GM12878 (cell line): ENCODE measurements at regions not wholly inside any gene's neighbourhood (a gene's known extent, or its start where the extent isn't known, plus 50 kb on each side); places are given as distances from the start of the nearest gene placed in this dataset.

Experiments used
- CHD4 ChIP-seq: fragments of 200-600 bp; sonication (generic); IDR thresholded peaks from 2 replicates; pipeline ENCODE4 v1.6.1; 2016; ENCODE audit warnings: mild to moderate bottlenecking
- HDAC2 ChIP-seq: fragments of 200-600 bp; sonication (generic); IDR thresholded peaks from 2 replicates; pipeline ENCODE4 v1.6.1; 2017
- HDAC6 ChIP-seq: fragments of 200-600 bp; sonication (generic); IDR thresholded peaks from one replicate; pipeline ENCODE4 v1.8.0; 2017; ENCODE audit warnings: antibody characterized with exemption; ENCODE audit not compliant: unreplicated experiment
- POLR2AphosphoS2 ChIP-seq: IDR thresholded peaks from 2 replicates; pipeline ENCODE4 v1.6.1; 2011; ENCODE audit warnings: low read depth, mild to moderate bottlenecking, low read length, improper control_type of control experiment, moderate library complexity
- SIN3A ChIP-seq: IDR thresholded peaks from 2 replicates; pipeline ENCODE4 v1.6.1; 2012; ENCODE audit warnings: low read depth, low read length, improper control_type of control experiment
- SP1 ChIP-seq: IDR thresholded peaks from one replicate; pipeline ENCODE4 v1.6.1; 2011; ENCODE audit warnings: low read depth, low read length
- ZNF274 ChIP-seq: IDR thresholded peaks from one replicate; pipeline ENCODE4 v1.8.0; 2011; ENCODE audit not compliant: insufficient read length, insufficient read depth
- TF ChIP-seq, protein P1 (sequence below), 3 experiments: IDR thresholded peaks in 2 of 3; conservative IDR thresholded peaks in 1 of 3; 2 replicates each; pipeline ENCODE4 v1.5.1; 2011; ENCODE audit warnings: low read depth in 3 of 3, low read length in 3 of 3, mild to moderate bottlenecking in 3 of 3, control low read depth in 2 of 3, moderate library complexity in 2 of 3, inconsistent platforms in 1 of 3, mixed read lengths in 1 of 3; ENCODE audit not compliant: control insufficient read depth in 2 of 3, insufficient read depth in 1 of 3; ENCODE audit errors: extremely low read depth in 1 of 3
- TF ChIP-seq, protein P2 (sequence below): fragments of 450-650 bp; conservative IDR thresholded peaks from 2 replicates; pipeline ENCODE4 v1.6.1; 2017; ENCODE audit warnings: mild to moderate bottlenecking, moderate library complexity
- TF ChIP-seq, protein P3 (sequence below): IDR thresholded peaks from 2 replicates; pipeline ENCODE4 v1.6.1; 2012; ENCODE audit warnings: low read length, inconsistent platforms
- TF ChIP-seq, protein P4 (sequence below): IDR thresholded peaks from 2 replicates; pipeline ENCODE4 v1.6.1; 2011; ENCODE audit warnings: low read depth, low read length, improper control_type of control experiment, borderline replicate concordance
- TF ChIP-seq, protein P5 (sequence below): fragments of 450-650 bp; IDR thresholded peaks from 2 replicates; pipeline ENCODE4 v1.6.1; 2017; ENCODE audit warnings: antibody characterized with exemption, mild to moderate bottlenecking, moderate library complexity

DNA sequence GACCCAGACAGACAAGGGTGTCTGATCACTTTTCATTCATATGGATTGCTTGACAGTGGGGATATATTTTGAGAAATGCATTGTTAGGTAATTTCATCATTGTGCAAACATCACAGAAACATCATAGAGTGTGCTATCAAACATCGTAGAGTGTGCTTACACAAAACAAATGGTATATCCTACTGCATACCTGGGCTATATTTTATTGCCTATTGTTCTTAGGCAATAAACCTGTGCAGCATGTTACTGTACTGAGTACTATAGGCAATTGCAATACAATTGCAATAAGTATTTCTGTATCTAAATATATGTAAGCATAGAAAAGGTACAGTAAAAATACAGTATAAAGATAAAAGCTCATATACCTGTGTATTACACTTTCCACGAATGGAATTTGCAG lies 319.1 kb downstream of the KIF20B start:
- no peak for TF ChIP-seq SP1
- TF ChIP-seq, protein P1, sequence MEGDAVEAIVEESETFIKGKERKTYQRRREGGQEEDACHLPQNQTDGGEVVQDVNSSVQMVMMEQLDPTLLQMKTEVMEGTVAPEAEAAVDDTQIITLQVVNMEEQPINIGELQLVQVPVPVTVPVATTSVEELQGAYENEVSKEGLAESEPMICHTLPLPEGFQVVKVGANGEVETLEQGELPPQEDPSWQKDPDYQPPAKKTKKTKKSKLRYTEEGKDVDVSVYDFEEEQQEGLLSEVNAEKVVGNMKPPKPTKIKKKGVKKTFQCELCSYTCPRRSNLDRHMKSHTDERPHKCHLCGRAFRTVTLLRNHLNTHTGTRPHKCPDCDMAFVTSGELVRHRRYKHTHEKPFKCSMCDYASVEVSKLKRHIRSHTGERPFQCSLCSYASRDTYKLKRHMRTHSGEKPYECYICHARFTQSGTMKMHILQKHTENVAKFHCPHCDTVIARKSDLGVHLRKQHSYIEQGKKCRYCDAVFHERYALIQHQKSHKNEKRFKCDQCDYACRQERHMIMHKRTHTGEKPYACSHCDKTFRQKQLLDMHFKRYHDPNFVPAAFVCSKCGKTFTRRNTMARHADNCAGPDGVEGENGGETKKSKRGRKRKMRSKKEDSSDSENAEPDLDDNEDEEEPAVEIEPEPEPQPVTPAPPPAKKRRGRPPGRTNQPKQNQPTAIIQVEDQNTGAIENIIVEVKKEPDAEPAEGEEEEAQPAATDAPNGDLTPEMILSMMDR (IDR thresholded peaks at IDR 0.05 in 2 of 3, conservative IDR thresholded peaks at IDR 0.05 in 1 of 3; ENCODE audit: control insufficient read depth in 2 of 3, extremely low read depth in 1 of 3, insufficient read depth in 1 of 3, low read depth in 3 of 3, low read length in 3 of 3): no peak
- no peak for TF ChIP-seq SIN3A
- no peak for TF ChIP-seq ZNF274
- TF ChIP-seq CHD4: no peak
- TF ChIP-seq, protein P2, sequence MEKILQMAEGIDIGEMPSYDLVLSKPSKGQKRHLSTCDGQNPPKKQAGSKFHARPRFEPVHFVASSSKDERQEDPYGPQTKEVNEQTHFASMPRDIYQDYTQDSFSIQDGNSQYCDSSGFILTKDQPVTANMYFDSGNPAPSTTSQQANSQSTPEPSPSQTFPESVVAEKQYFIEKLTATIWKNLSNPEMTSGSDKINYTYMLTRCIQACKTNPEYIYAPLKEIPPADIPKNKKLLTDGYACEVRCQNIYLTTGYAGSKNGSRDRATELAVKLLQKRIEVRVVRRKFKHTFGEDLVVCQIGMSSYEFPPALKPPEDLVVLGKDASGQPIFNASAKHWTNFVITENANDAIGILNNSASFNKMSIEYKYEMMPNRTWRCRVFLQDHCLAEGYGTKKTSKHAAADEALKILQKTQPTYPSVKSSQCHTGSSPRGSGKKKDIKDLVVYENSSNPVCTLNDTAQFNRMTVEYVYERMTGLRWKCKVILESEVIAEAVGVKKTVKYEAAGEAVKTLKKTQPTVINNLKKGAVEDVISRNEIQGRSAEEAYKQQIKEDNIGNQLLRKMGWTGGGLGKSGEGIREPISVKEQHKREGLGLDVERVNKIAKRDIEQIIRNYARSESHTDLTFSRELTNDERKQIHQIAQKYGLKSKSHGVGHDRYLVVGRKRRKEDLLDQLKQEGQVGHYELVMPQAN: no peak
- TF ChIP-seq, protein P3, sequence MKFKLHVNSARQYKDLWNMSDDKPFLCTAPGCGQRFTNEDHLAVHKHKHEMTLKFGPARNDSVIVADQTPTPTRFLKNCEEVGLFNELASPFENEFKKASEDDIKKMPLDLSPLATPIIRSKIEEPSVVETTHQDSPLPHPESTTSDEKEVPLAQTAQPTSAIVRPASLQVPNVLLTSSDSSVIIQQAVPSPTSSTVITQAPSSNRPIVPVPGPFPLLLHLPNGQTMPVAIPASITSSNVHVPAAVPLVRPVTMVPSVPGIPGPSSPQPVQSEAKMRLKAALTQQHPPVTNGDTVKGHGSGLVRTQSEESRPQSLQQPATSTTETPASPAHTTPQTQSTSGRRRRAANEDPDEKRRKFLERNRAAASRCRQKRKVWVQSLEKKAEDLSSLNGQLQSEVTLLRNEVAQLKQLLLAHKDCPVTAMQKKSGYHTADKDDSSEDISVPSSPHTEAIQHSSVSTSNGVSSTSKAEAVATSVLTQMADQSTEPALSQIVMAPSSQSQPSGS: no peak
- TF ChIP-seq, protein P4, sequence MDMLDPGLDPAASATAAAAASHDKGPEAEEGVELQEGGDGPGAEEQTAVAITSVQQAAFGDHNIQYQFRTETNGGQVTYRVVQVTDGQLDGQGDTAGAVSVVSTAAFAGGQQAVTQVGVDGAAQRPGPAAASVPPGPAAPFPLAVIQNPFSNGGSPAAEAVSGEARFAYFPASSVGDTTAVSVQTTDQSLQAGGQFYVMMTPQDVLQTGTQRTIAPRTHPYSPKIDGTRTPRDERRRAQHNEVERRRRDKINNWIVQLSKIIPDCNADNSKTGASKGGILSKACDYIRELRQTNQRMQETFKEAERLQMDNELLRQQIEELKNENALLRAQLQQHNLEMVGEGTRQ: no peak
- no peak for TF ChIP-seq HDAC6
- no peak for TF ChIP-seq POLR2AphosphoS2
- TF ChIP-seq, protein P5, sequence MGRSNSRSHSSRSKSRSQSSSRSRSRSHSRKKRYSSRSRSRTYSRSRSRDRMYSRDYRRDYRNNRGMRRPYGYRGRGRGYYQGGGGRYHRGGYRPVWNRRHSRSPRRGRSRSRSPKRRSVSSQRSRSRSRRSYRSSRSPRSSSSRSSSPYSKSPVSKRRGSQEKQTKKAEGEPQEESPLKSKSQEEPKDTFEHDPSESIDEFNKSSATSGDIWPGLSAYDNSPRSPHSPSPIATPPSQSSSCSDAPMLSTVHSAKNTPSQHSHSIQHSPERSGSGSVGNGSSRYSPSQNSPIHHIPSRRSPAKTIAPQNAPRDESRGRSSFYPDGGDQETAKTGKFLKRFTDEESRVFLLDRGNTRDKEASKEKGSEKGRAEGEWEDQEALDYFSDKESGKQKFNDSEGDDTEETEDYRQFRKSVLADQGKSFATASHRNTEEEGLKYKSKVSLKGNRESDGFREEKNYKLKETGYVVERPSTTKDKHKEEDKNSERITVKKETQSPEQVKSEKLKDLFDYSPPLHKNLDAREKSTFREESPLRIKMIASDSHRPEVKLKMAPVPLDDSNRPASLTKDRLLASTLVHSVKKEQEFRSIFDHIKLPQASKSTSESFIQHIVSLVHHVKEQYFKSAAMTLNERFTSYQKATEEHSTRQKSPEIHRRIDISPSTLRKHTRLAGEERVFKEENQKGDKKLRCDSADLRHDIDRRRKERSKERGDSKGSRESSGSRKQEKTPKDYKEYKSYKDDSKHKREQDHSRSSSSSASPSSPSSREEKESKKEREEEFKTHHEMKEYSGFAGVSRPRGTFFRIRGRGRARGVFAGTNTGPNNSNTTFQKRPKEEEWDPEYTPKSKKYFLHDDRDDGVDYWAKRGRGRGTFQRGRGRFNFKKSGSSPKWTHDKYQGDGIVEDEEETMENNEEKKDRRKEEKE: no peak
- no peak for TF ChIP-seq HDAC2
